Epithelial cell of esophagus (primary cell): ENCODE measurements at regions not wholly inside any gene's neighbourhood (a gene's known extent, or its start where the extent isn't known, plus 50 kb on each side); places are given as distances from the start of the nearest gene placed in this dataset.

Experiments used
- DNase-seq: peaks from one replicate; pipeline ENCODE4 v3.0.0; 2010; ENCODE audit warnings: low read depth
- H3K4me3 ChIP-seq: 2 replicates; pipeline ENCODE4 v1.5.1; 2011; ENCODE audit warnings: mild to moderate bottlenecking, low read length, control low read depth
- CTCF ChIP-seq: IDR thresholded peaks from 2 replicates; pipeline ENCODE4 v1.5.1; 2011; ENCODE audit warnings: low read depth, mild to moderate bottlenecking, low read length, control low read depth, inconsistent platforms; ENCODE audit not compliant: insufficient read depth; ENCODE audit errors: missing control alignments

GRCh38 chr2:175401956-175402469 is 220.5 kb upstream of the ATP5MC3 start:
- no peak overlapping the region for H3K4me3 ChIP-seq
- TF ChIP-seq CTCF: no peak
- DNase-seq: no peak

GRCh38 chr2:175400975-175401374 is 219.5 kb upstream of the ATP5MC3 start:
- TF ChIP-seq CTCF: no peak
- no peak overlapping the region for H3K4me3 ChIP-seq
- DNase-seq: no peak

GRCh38 chr2:175399326-175399725 is 217.8 kb upstream of the ATP5MC3 start:
- no peak for DNase-seq
- TF ChIP-seq CTCF: no peak
- no peak overlapping the region for H3K4me3 ChIP-seq

GRCh38 chr2:175398848-175399247 is 217.3 kb upstream of the ATP5MC3 start:
- H3K4me3 ChIP-seq: no peak overlapping the region
- no peak for DNase-seq
- no peak for TF ChIP-seq CTCF

GRCh38 chr2:175396696-175397095 is 215.2 kb upstream of the ATP5MC3 start:
- no peak for TF ChIP-seq CTCF
- no peak for DNase-seq
- H3K4me3 ChIP-seq: no peak overlapping the region

GRCh38 chr2:175393851-175394250 is 212.3 kb upstream of the ATP5MC3 start:
- DNase-seq: peak; percentile 18
- H3K4me3 ChIP-seq: no peak overlapping the region
- no peak for TF ChIP-seq CTCF

GRCh38 chr2:175383286-175383685 is 201.8 kb upstream of the ATP5MC3 start:
- peak; percentile 5 for DNase-seq
- no peak for TF ChIP-seq CTCF
- no peak overlapping the region for H3K4me3 ChIP-seq
